HCT116 (cell line): ENCODE measurements at regions not wholly inside any gene's neighbourhood (a gene's known extent, or its start where the extent isn't known, plus 50 kb on each side); places are given as distances from the start of the nearest gene placed in this dataset.

Source experiments
- CTCF ChIP-seq, 3 experiments: fragments of 200-600 bp in 1 of 3; sonication (generic) in 1 of 3; IDR thresholded peaks in 2 of 3; conservative IDR thresholded peaks in 1 of 3; 2 replicates each; pipeline ENCODE4 v1.5.1; 2012 to 2017; ENCODE audit warnings: low read depth in 2 of 3, low read length in 2 of 3, antibody characterized with exemption in 1 of 3, borderline replicate concordance in 1 of 3, control low read depth in 1 of 3, mild to moderate bottlenecking in 1 of 3, mixed read lengths in 1 of 3, mixed run types in 1 of 3, moderate library complexity in 1 of 3; ENCODE audit not compliant: insufficient read depth in 1 of 3
- EZH2 ChIP-seq: fragments of 200-600 bp; sonication (generic); IDR thresholded peaks from 2 replicates; pipeline ENCODE4 v1.6.1; 2017; ENCODE audit warnings: antibody characterized with exemption, mixed run types
- FOSL1 ChIP-seq: IDR thresholded peaks from 2 replicates; pipeline ENCODE4 v1.6.1; 2012; ENCODE audit warnings: low read depth
- JUND ChIP-seq: IDR thresholded peaks from 2 replicates; pipeline ENCODE4 v1.6.1; 2012
- POLR2A ChIP-seq: IDR thresholded peaks from 2 replicates; pipeline ENCODE4 v1.7.0; 2011; ENCODE audit warnings: borderline replicate concordance; ENCODE audit not compliant: insufficient read depth, insufficient read length; ENCODE audit errors: extremely low read depth
- TCF7L2 ChIP-seq: IDR thresholded peaks from 2 replicates; pipeline ENCODE4 v1.7.0; 2011; ENCODE audit warnings: borderline replicate concordance, inconsistent platforms; ENCODE audit not compliant: insufficient read depth, insufficient read length; ENCODE audit errors: extremely low read depth
- TF ChIP-seq, protein P1 (sequence below): IDR thresholded peaks from 2 replicates; pipeline ENCODE4 v1.6.1; 2012; ENCODE audit warnings: low read depth

DNA sequence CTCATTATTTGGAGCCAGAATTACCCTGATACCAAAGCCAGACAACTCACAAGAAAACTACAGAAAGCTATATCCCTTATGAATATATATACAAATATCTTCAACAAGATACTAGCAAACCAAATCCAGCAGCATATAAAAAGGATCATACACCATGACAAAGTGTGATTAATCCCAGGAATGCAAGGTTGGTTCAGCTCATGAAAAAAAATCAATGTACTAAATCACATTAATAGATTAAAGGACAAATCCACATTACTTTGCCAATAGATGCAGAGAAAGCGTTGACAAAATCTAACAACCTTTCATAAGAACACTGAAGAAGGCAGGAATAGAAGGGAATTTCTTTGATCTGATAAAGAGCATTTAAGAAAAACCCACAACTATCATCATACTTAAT lies 50.4 kb upstream of the TEAD1 start:
- TF ChIP-seq CTCF (IDR thresholded peaks at IDR 0.05 in 2 of 3, conservative IDR thresholded peaks at IDR 0.05 in 1 of 3; ENCODE audit: borderline replicate concordance in 1 of 3, insufficient read depth in 1 of 3, low read depth in 2 of 3, low read length in 2 of 3) (no peak), TCF7L2 (no peak), POLR2A (no peak), FOSL1 (no peak), EZH2 (no peak), JUND (no peak)
- TF ChIP-seq, protein P1, sequence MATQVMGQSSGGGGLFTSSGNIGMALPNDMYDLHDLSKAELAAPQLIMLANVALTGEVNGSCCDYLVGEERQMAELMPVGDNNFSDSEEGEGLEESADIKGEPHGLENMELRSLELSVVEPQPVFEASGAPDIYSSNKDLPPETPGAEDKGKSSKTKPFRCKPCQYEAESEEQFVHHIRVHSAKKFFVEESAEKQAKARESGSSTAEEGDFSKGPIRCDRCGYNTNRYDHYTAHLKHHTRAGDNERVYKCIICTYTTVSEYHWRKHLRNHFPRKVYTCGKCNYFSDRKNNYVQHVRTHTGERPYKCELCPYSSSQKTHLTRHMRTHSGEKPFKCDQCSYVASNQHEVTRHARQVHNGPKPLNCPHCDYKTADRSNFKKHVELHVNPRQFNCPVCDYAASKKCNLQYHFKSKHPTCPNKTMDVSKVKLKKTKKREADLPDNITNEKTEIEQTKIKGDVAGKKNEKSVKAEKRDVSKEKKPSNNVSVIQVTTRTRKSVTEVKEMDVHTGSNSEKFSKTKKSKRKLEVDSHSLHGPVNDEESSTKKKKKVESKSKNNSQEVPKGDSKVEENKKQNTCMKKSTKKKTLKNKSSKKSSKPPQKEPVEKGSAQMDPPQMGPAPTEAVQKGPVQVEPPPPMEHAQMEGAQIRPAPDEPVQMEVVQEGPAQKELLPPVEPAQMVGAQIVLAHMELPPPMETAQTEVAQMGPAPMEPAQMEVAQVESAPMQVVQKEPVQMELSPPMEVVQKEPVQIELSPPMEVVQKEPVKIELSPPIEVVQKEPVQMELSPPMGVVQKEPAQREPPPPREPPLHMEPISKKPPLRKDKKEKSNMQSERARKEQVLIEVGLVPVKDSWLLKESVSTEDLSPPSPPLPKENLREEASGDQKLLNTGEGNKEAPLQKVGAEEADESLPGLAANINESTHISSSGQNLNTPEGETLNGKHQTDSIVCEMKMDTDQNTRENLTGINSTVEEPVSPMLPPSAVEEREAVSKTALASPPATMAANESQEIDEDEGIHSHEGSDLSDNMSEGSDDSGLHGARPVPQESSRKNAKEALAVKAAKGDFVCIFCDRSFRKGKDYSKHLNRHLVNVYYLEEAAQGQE: no peak
